ENCODE measurements at regions not wholly inside any gene's neighbourhood (a gene's known extent, or its start where the extent isn't known, plus 50 kb on each side); places are given as distances from the start of the nearest gene placed in this dataset.

DNA sequence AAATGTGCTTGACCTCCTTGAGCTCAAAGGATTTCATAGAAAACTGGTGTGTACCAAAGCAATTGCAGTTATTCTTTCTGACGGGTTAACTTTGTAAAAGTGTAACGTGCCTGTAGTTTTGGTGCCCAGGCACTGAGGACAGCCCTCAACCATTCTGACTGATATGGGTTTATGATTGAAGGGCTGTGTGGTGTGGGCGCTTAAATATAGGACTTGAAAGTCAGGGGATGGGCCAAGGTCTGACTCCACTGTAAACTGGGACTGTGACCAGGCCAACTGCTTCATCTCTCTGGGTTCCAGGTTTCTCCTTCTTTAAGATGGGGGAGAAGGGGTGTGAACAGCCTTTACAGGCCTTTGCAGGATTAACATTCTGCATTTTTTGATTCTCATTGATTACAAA, 191.1 kb upstream of the ARHGAP20 start:
- no peaks in the 10 kb centered on the region for H3K9me3 ChIP-seq
- intact Hi-C loops (cut with DNase I), result no loop called here
- H3K4me3 ChIP-seq (replicated peaks in 1 of 3), result no peak overlapping the region
- no peak overlapping the region for H3K27ac ChIP-seq
- no peaks in the 10 kb centered on the region for H3K27me3 ChIP-seq
- no peak for TF ChIP-seq POLR2A (IDR thresholded peaks at IDR 0.05)
- TF ChIP-seq, protein P1, sequence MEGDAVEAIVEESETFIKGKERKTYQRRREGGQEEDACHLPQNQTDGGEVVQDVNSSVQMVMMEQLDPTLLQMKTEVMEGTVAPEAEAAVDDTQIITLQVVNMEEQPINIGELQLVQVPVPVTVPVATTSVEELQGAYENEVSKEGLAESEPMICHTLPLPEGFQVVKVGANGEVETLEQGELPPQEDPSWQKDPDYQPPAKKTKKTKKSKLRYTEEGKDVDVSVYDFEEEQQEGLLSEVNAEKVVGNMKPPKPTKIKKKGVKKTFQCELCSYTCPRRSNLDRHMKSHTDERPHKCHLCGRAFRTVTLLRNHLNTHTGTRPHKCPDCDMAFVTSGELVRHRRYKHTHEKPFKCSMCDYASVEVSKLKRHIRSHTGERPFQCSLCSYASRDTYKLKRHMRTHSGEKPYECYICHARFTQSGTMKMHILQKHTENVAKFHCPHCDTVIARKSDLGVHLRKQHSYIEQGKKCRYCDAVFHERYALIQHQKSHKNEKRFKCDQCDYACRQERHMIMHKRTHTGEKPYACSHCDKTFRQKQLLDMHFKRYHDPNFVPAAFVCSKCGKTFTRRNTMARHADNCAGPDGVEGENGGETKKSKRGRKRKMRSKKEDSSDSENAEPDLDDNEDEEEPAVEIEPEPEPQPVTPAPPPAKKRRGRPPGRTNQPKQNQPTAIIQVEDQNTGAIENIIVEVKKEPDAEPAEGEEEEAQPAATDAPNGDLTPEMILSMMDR (IDR thresholded peaks at IDR 0.05), result no peak
- DNase-seq, result no peak
- no peaks in the 10 kb centered on the region for H3K36me3 ChIP-seq
- 90 to 96% methylated on average over 3 of the region's 3 CpGs for WGBS, 2 donors
- H3K4me1 ChIP-seq, result peaks cover 5 to 6% of the 10 kb centered on the region in 2 donors

DNA sequence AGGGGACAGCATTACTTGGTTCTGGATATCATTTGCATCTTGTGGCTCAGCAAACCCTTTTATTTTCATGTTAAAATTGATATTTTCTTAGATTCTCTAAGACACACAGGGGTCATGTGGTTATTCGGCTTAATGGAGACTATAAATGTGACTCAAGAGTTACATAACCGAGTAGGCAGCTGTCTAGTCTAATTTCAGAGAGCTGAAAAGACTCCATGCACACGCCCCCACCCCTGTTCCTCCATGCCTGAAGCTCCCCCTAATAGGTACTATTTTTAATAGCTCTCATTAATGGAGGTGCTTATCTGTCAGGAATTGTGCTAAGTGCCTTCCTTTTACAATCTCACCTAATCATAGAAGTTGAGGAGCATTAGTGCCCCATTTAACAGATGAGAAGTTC, 189.2 kb upstream of the ARHGAP20 start:
- Histone ChIP-seq H3K36me3 (no peaks in the 10 kb centered on the region), H3K9me3 (no peaks in the 10 kb centered on the region), H3K27me3 (no peaks in the 10 kb centered on the region), H3K4me3 (replicated peaks in 1 of 3) (no peak overlapping the region), H3K27ac (no peak overlapping the region), H3K4me1 (no peaks in the 10 kb centered on the region)
- 69 to 75% methylated on average over 3 of the region's 3 CpGs for WGBS, 2 donors
- TF ChIP-seq, protein P1 (IDR thresholded peaks at IDR 0.05), result no peak
- TF ChIP-seq POLR2A (IDR thresholded peaks at IDR 0.05), result no peak
- intact Hi-C loops (cut with DNase I), result no loop called here
- no peak for DNase-seq

DNA sequence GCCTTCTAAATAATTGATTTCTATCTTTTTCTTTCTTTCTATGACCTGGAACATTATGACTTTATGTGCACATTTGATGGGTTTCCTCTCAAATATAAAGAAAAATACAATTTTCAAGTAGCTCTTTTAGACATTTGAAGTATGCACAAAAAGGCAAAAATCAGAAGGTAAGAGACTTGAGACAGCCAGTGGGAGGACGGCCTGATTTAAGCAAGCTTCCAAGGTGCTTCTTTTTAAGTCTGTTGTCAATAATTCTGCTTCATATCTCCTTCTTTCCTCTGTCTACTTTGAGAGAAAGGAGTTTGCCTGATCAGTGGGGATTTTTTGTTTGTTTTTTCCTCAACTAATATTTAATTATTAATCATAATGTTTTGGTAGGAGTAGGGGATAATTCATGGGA, 188.2 kb upstream of the ARHGAP20 start:
- no peaks in the 10 kb centered on the region for H3K9me3 ChIP-seq
- H3K27me3 ChIP-seq, result no peaks in the 10 kb centered on the region
- no peak overlapping the region for H3K27ac ChIP-seq
- WGBS, 2 donors, result 92 to 96% methylated on average over 1 of the region's 1 CpG
- no peak for TF ChIP-seq POLR2A (IDR thresholded peaks at IDR 0.05)
- TF ChIP-seq, protein P1 (IDR thresholded peaks at IDR 0.05), result no peak
- intact Hi-C loops (cut with DNase I), result no loop called here
- DNase-seq, result no peak
- no peaks in the 10 kb centered on the region for H3K36me3 ChIP-seq
- no peak overlapping the region for H3K4me3 ChIP-seq (replicated peaks in 1 of 3)
- no peaks in the 10 kb centered on the region for H3K4me1 ChIP-seq

DNA sequence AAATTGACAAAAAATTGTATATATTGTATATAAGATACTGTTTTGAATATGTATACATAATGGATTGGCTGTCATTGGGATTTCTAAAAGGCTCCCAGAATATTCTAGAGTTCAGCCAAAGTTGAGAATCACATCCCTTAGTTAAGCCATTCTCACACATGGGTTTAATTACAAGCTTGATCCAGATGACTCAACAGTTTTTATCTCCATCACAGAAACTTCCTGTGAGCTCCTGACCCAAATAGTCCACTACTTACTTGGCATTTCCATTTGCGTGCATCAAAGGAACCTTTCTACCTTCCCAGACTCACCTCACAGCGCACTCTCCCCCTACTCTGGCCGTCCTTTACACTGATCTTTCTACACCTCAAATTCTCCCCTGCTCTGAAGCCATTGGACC, 184.8 kb upstream of the ARHGAP20 start:
- no peaks in the 10 kb centered on the region for H3K36me3 ChIP-seq
- H3K4me1 ChIP-seq, result no peaks in the 10 kb centered on the region
- 81 to 89% methylated on average over 3 of the region's 3 CpGs for WGBS, 2 donors
- no peaks in the 10 kb centered on the region for H3K27me3 ChIP-seq
- no peaks in the 10 kb centered on the region for H3K9me3 ChIP-seq
- intact Hi-C loops (cut with DNase I), result no loop called here
- H3K27ac ChIP-seq, result no peak overlapping the region
- no peak overlapping the region for H3K4me3 ChIP-seq (replicated peaks in 1 of 3)
- TF ChIP-seq, protein P1 (IDR thresholded peaks at IDR 0.05), result no peak
- TF ChIP-seq POLR2A (IDR thresholded peaks at IDR 0.05), result no peak
- DNase-seq, result no peak

DNA sequence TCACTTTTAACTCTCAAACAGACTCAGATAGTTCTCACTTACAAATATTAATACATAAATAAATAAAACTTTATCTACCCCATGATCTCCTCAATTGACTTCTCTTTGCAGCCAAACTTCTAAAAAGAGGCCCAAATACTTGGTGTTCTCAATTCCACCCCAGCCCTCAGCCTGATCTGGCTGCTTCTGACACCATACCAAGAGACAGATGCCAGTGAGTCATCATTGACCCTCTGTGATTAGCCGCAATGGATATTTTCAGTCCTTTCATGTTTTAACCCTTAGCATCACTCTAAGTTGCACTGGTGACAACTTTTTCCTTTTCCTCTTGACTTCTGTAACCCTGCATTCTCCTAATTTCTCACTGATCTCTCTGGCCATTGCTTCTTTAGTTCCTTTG, 184.1 kb upstream of the ARHGAP20 start:
- H3K4me1 ChIP-seq, result no peaks in the 10 kb centered on the region
- no peak overlapping the region for H3K27ac ChIP-seq
- no peak for DNase-seq
- no peaks in the 10 kb centered on the region for H3K36me3 ChIP-seq
- intact Hi-C loops (cut with DNase I), result no loop called here
- no peaks in the 10 kb centered on the region for H3K9me3 ChIP-seq
- no peak overlapping the region for H3K4me3 ChIP-seq (replicated peaks in 1 of 3)
- 64 to 82% methylated on average over 1 of the region's 1 CpG for WGBS, 2 donors
- TF ChIP-seq, protein P1 (IDR thresholded peaks at IDR 0.05), result no peak
- TF ChIP-seq POLR2A (IDR thresholded peaks at IDR 0.05), result no peak
- H3K27me3 ChIP-seq, result no peaks in the 10 kb centered on the region

Data from thyroid gland (tissue), 4 donors.